Germinal center (tissue), 1 donor: ENCODE measurements at regions not wholly inside any gene's neighbourhood (a gene's known extent, or its start where the extent isn't known, plus 50 kb on each side); places are given as distances from the start of the nearest gene placed in this dataset.
"Not testable (repeated sequence)": the region's sequence is repeated elsewhere in the genome, so short reads cannot be mapped to it uniquely, and the experiment has no call there.

Experiments
- DNase-seq: peaks from one replicate; pipeline ENCODE4 v3.0.0; 2012; ENCODE audit warnings: mixed read lengths, low spot score

- no peak for DNase-seq
Observed at GRCh38 chr9:6160579-6160978, 55.0 kb upstream of the IL33 start.

- DNase-seq = no peak
Observed at GRCh38 chr9:6153425-6153824, 62.2 kb upstream of the IL33 start.

- DNase-seq = no peak
Observed at GRCh38 chr9:6152788-6153187, 62.8 kb upstream of the IL33 start.

GRCh38 chr9:6150483-6150882, 65.1 kb upstream of the IL33 start:
- no peak for DNase-seq

- DNase-seq = no peak
Observed at GRCh38 chr9:6149315-6149714, 66.3 kb upstream of the IL33 start.

- no peak for DNase-seq
Observed at GRCh38 chr9:6147846-6148245, 67.8 kb upstream of the IL33 start.

GRCh38 chr9:6144947-6145346, 70.7 kb upstream of the IL33 start:
- no peak for DNase-seq

- no peak for DNase-seq
Observed at GRCh38 chr9:6142799-6143454, 72.7 kb upstream of the IL33 start.

GRCh38 chr9:6135780-6136179, 79.8 kb upstream of the IL33 start:
- not testable (repeated sequence) for DNase-seq

- no peak for DNase-seq
Observed at GRCh38 chr9:6134661-6135180, 80.9 kb upstream of the IL33 start.

GRCh38 chr9:6133346-6134063, 82.1 kb upstream of the IL33 start:
- DNase-seq = no peak

GRCh38 chr9:6132650-6133049, 83.0 kb upstream of the IL33 start:
- DNase-seq = no peak

- DNase-seq = no peak
Observed at GRCh38 chr9:6128030-6128429, 87.6 kb upstream of the IL33 start.

- no peak for DNase-seq
Observed at GRCh38 chr9:6126377-6126776, 89.2 kb upstream of the IL33 start.

- DNase-seq = no peak
Observed at GRCh38 chr9:6123416-6123815, 92.2 kb upstream of the IL33 start.

GRCh38 chr9:6121707-6122106, 93.9 kb upstream of the IL33 start:
- DNase-seq = no peak

GRCh38 chr9:6114424-6114823, 99.0 kb upstream of the RANBP6 start:
- DNase-seq = no peak

- no peak for DNase-seq
Observed at GRCh38 chr9:6113819-6114218, 98.4 kb upstream of the RANBP6 start.

- no peak for DNase-seq
Observed at GRCh38 chr9:6113312-6113711, 97.9 kb upstream of the RANBP6 start.

- no peak for DNase-seq
Observed at GRCh38 chr9:6109986-6110385, 94.6 kb upstream of the RANBP6 start.

GRCh38 chr9:6109571-6109970, 94.1 kb upstream of the RANBP6 start:
- DNase-seq = no peak

GRCh38 chr9:6106711-6107339, 91.4 kb upstream of the RANBP6 start:
- DNase-seq = no peak

- no peak for DNase-seq
Observed at GRCh38 chr9:6105738-6106137, 90.3 kb upstream of the RANBP6 start.
